Keratinocyte (primary cell): ENCODE measurements at regions not wholly inside any gene's neighbourhood (a gene's known extent, or its start where the extent isn't known, plus 50 kb on each side); places are given as distances from the start of the nearest gene placed in this dataset.

Experiments used
- DNase-seq: peaks from one replicate; pipeline ENCODE4 v3.0.0-alpha.2; 2011; ENCODE audit warnings: low read depth, missing footprints, low spot score
- FAIRE-seq: peaks from 2 replicates; lab custom pipeline; 2011; peaks lifted over from hg19 to GRCh38; lab: Jason Lieb, UNC
- H2AFZ ChIP-seq: 2 replicates; pipeline ENCODE4 v1.6.0; 2012; ENCODE audit warnings: low read length, control low read depth, inconsistent platforms; ENCODE audit not compliant: control insufficient read depth
- H3K27ac ChIP-seq: 2 replicates; pipeline ENCODE4 v1.5.1; 2011; ENCODE audit warnings: low read length; ENCODE audit not compliant: control insufficient read depth, insufficient read depth
- H3K27me3 ChIP-seq: 3 replicates; pipeline ENCODE4 v1.6.0; 2011; ENCODE audit warnings: low read length; ENCODE audit not compliant: control insufficient read depth, insufficient read depth; ENCODE audit errors: extremely low read depth
- H3K36me3 ChIP-seq, 2 experiments: 2 replicates in 1 of 2; 3 replicates in 1 of 2; pipeline ENCODE4 v1.5.1; 2011; ENCODE audit warnings: low read length in 2 of 2, mild to moderate bottlenecking in 1 of 2; ENCODE audit not compliant: control insufficient read depth in 2 of 2, insufficient read depth in 2 of 2; ENCODE audit errors: extremely low read depth in 1 of 2
- H3K4me1 ChIP-seq: 3 replicates; pipeline ENCODE4 v1.5.1; 2011; ENCODE audit warnings: low read length; ENCODE audit not compliant: control insufficient read depth, insufficient read depth; ENCODE audit errors: extremely low read depth
- H3K4me2 ChIP-seq: 3 replicates; pipeline ENCODE4 v1.6.0; 2011; ENCODE audit warnings: low read depth, low read length; ENCODE audit not compliant: control insufficient read depth, insufficient read depth; ENCODE audit errors: extremely low read depth
- H3K4me3 ChIP-seq, 3 experiments: fragments of 200-600 bp in 1 of 3; sonication (generic) in 1 of 3; 2 replicates in 2 of 3; 3 replicates in 1 of 3; pipeline ENCODE4 v1.5.1; 2011 to 2016; ENCODE audit warnings: low read length in 3 of 3, mild to moderate bottlenecking in 3 of 3, control low read depth in 2 of 3, inconsistent platforms in 1 of 3, low read depth in 1 of 3, mixed read lengths in 1 of 3, mixed run types in 1 of 3, moderate library complexity in 1 of 3; ENCODE audit not compliant: control insufficient read depth in 2 of 3, insufficient read depth in 2 of 3; ENCODE audit errors: extremely low read depth in 1 of 3
- H3K79me2 ChIP-seq: 2 replicates; pipeline ENCODE4 v1.6.0; 2012; ENCODE audit warnings: low read length; ENCODE audit not compliant: control insufficient read depth, insufficient read depth
- H3K9ac ChIP-seq: 3 replicates; pipeline ENCODE4 v1.6.0; 2011; ENCODE audit warnings: low read length; ENCODE audit not compliant: control insufficient read depth, insufficient read depth; ENCODE audit errors: extremely low read depth
- H3K9me1 ChIP-seq: 3 replicates; pipeline ENCODE4 v1.6.0; 2011; ENCODE audit warnings: low read length; ENCODE audit not compliant: control insufficient read depth, insufficient read depth; ENCODE audit errors: extremely low read depth
- H3K9me3 ChIP-seq: 2 replicates; pipeline ENCODE4 v1.5.1; 2012; ENCODE audit warnings: low read depth, low read length; ENCODE audit not compliant: control insufficient read depth
- H4K20me1 ChIP-seq: 3 replicates; pipeline ENCODE4 v1.6.0; 2011; ENCODE audit warnings: low read length; ENCODE audit not compliant: control insufficient read depth, insufficient read depth; ENCODE audit errors: extremely low read depth
- CTCF ChIP-seq, 3 experiments: IDR thresholded peaks in 1 of 3; conservative IDR thresholded peaks in 1 of 3; optimal IDR thresholded peaks in 1 of 3; 2 replicates in 2 of 3; 3 replicates in 1 of 3; pipeline versions ENCODE3 to v1.5.1; 2011; ENCODE audit warnings: low read length in 3 of 3, mild to moderate bottlenecking in 3 of 3, moderate library complexity in 2 of 3, control low read depth in 1 of 3, inconsistent platforms in 1 of 3; ENCODE audit not compliant: insufficient read depth in 2 of 3; ENCODE audit errors: extremely low read depth in 1 of 3
- EZH2 ChIP-seq: IDR thresholded peaks from one replicate; pipeline ENCODE4 v1.6.1; 2012; ENCODE audit warnings: inconsistent platforms, mild to moderate bottlenecking, low read length, moderate library complexity
- dilution Hi-C: fragments of 300-500 bp; cut with MboI; formaldehyde crosslinking; loops from one replicate; pipeline ENCODE4 v1.7.0; 2020; ENCODE audit warnings: low sequenced_read_pairs; ENCODE audit not compliant: extremely low pct_ligation_motif_present

GRCh38 chr14:84533791-84534190 is 996.2 kb upstream of the FLRT2 start:
- TF ChIP-seq CTCF (optimal IDR thresholded peaks at IDR 0.05 in 1 of 3, IDR thresholded peaks at IDR 0.05 in 1 of 3, conservative IDR thresholded peaks at IDR 0.05 in 1 of 3; ENCODE audit: extremely low read depth in 1 of 3, insufficient read depth in 2 of 3, low read length in 3 of 3) (no peak), EZH2 (no peak)
- no peak overlapping the region for H3K27ac ChIP-seq
- H3K79me2 ChIP-seq, result no peaks in the 10 kb centered on the region

GRCh38 chr14:84535484-84535883 is 994.5 kb upstream of the FLRT2 start:
- dilution Hi-C loops, result no loop called here
- Histone ChIP-seq H3K27ac (no peak overlapping the region), H3K4me3 (no peak overlapping the region), H2AFZ (no peak overlapping the region), H3K27me3 (no peaks in the 10 kb centered on the region), H3K9me3 (no peaks in the 10 kb centered on the region), H3K79me2 (no peaks in the 10 kb centered on the region), H4K20me1 (no peaks in the 10 kb centered on the region), H3K4me1 (no peaks in the 10 kb centered on the region), H3K9ac (no peak overlapping the region), H3K9me1 (no peaks in the 10 kb centered on the region), H3K4me2 (no peak overlapping the region), H3K36me3 (no peaks in the 10 kb centered on the region)
- DNase-seq, result no peak
- TF ChIP-seq EZH2, result no peak
- no peak for FAIRE-seq

More at GRCh38 chr14:84533791-84534190, 996.2 kb upstream of the FLRT2 start:
- H3K9ac ChIP-seq, result no peak overlapping the region
- dilution Hi-C loops, result no loop called here
- no peak for FAIRE-seq
- DNase-seq, result no peak
- H3K4me2 ChIP-seq, result no peak overlapping the region
- no peaks in the 10 kb centered on the region for H4K20me1 ChIP-seq
- H3K4me3 ChIP-seq, result no peak overlapping the region
- no peaks in the 10 kb centered on the region for H3K9me3 ChIP-seq
- H3K36me3 ChIP-seq, result no peaks in the 10 kb centered on the region
- no peaks in the 10 kb centered on the region for H3K27me3 ChIP-seq
- H2AFZ ChIP-seq, result no peak overlapping the region
- no peaks in the 10 kb centered on the region for H3K9me1 ChIP-seq
- H3K4me1 ChIP-seq, result no peaks in the 10 kb centered on the region

- Histone ChIP-seq H3K79me2 (no peaks in the 10 kb centered on the region), H3K27me3 (no peaks in the 10 kb centered on the region), H3K9me3 (no peaks in the 10 kb centered on the region), H3K4me1 (no peaks in the 10 kb centered on the region), H3K4me2 (no peak overlapping the region), H2AFZ (no peak overlapping the region), H3K9ac (no peak overlapping the region), H3K27ac (no peak overlapping the region), H3K9me1 (no peaks in the 10 kb centered on the region), H3K4me3 (no peak overlapping the region), H3K36me3 (no peaks in the 10 kb centered on the region), H4K20me1 (no peaks in the 10 kb centered on the region)
- FAIRE-seq (no peak), DNase-seq (no peak)
- TF ChIP-seq CTCF (optimal IDR thresholded peaks at IDR 0.05 in 1 of 3, IDR thresholded peaks at IDR 0.05 in 1 of 3, conservative IDR thresholded peaks at IDR 0.05 in 1 of 3; ENCODE audit: extremely low read depth in 1 of 3, insufficient read depth in 2 of 3, low read length in 3 of 3) (no peak), EZH2 (no peak)
- dilution Hi-C loops, result no loop called here
These were observed 994.0 kb upstream of the FLRT2 start for GRCh38 chr14:84535976-84536375.
